Dermis blood vessel endothelial cell (primary cell): ENCODE measurements at regions not wholly inside any gene's neighbourhood (a gene's known extent, or its start where the extent isn't known, plus 50 kb on each side); places are given as distances from the start of the nearest gene placed in this dataset.
A peak's percentile ranks its signal among the peaks of the same experiment; 100 is the strongest.

ENCODE experiments used
- DNase-seq: peaks from one replicate; pipeline ENCODE4 v3.0.0; 2010

GRCh38 chr12:89983622-89984021 lies 275.0 kb upstream of the ATP2B1 start:
- no peak for DNase-seq

GRCh38 chr12:89980236-89980635 lies 271.6 kb upstream of the ATP2B1 start:
- no peak for DNase-seq

- DNase-seq: no peak
Measured at GRCh38 chr12:89977405-89978085, 268.9 kb upstream of the ATP2B1 start.

- no peak for DNase-seq
Measured at GRCh38 chr12:89976866-89977265, 268.2 kb upstream of the ATP2B1 start.

- DNase-seq: no peak
Measured at GRCh38 chr12:89975574-89975973, 266.9 kb upstream of the ATP2B1 start.

GRCh38 chr12:89971880-89972279 lies 263.2 kb upstream of the ATP2B1 start:
- DNase-seq: peak; percentile 49

- DNase-seq: no peak
Measured at GRCh38 chr12:89970722-89971121, 262.1 kb upstream of the ATP2B1 start.

- no peak for DNase-seq
Measured at GRCh38 chr12:89969093-89969492, 260.5 kb upstream of the ATP2B1 start.

- no peak for DNase-seq
Measured at GRCh38 chr12:89968151-89968700, 259.6 kb upstream of the ATP2B1 start.

GRCh38 chr12:89966495-89967240 lies 258.0 kb upstream of the ATP2B1 start:
- DNase-seq: no peak

GRCh38 chr12:89965993-89966392 lies 257.4 kb upstream of the ATP2B1 start:
- DNase-seq: no peak

GRCh38 chr12:89962648-89963047 lies 254.0 kb upstream of the ATP2B1 start:
- DNase-seq: peak; percentile 27

GRCh38 chr12:89960607-89961394 lies 252.2 kb upstream of the ATP2B1 start:
- no peak for DNase-seq

- DNase-seq: peak; percentile 23
Measured at GRCh38 chr12:89960011-89960507, 251.4 kb upstream of the ATP2B1 start.

- no peak for DNase-seq
Measured at GRCh38 chr12:89959179-89959578, 250.5 kb upstream of the ATP2B1 start.

- DNase-seq: no peak
Measured at GRCh38 chr12:89954259-89954658, 245.6 kb upstream of the ATP2B1 start.

- no peak for DNase-seq
Measured at GRCh38 chr12:89951694-89952060, 243.0 kb upstream of the ATP2B1 start.

GRCh38 chr12:89951050-89951693 lies 242.5 kb upstream of the ATP2B1 start:
- DNase-seq: no peak

GRCh38 chr12:89950421-89950820 lies 241.8 kb upstream of the ATP2B1 start:
- DNase-seq: no peak

- peak; percentile 98 for DNase-seq
Measured at GRCh38 chr12:89949457-89950195, 241.0 kb upstream of the ATP2B1 start.

GRCh38 chr12:89948271-89949175 lies 239.9 kb upstream of the ATP2B1 start:
- DNase-seq: peak; percentile 18
